HCT116 (cell line): ENCODE measurements at regions not wholly inside any gene's neighbourhood (a gene's known extent, or its start where the extent isn't known, plus 50 kb on each side); places are given as distances from the start of the nearest gene placed in this dataset.

Source experiments
- ATAC-seq: fragments of 200-7000 bp; cut with Tn5 transposase; 2 replicates; pipeline ENCODE4 v1.9.1; 2020; ENCODE audit warnings: mild to moderate bottlenecking, moderate library complexity
- BruUV-seq: library from RNA; stranded (reverse); fragments of 400-500 nt; replicated peaks from 2 replicates; lab custom pipeline; 2021; lab: Mats Ljungman, UMichigan
- CTCF ChIA-PET: fragments of 300-600 bp; sonication (Branson Sonifier 250); formaldehyde crosslinking; loops from one replicate; lab custom pipeline; 2021; ENCODE audit warnings: antibody characterized with exemption; lab: Charles Lee
- POLR2A ChIA-PET: fragments of 300-600, 350-600 bp; sonication (Branson Sonifier 250); formaldehyde crosslinking; loops from one replicate; lab custom pipeline; 2021; ENCODE audit warnings: antibody characterized with exemption; lab: Charles Lee
- RAD21 ChIA-PET, 2 experiments: fragments of 300-600 bp; sonication (Branson Sonifier 250); formaldehyde crosslinking; loops; one replicate each; lab custom pipeline; 2023; ENCODE audit warnings: low total read pairs in 2 of 2; ENCODE audit not compliant: uncharacterized antibody in 2 of 2, unreplicated experiment in 2 of 2, low non-redundant PET in 1 of 2; lab: Charles Lee
- DNase-seq: peaks from one replicate; pipeline ENCODE4 v3.0.0-alpha.2; 2010; ENCODE audit warnings: low read depth, low spot score
- H2AFZ ChIP-seq: fragments of 200-600 bp; shearing (Covaris generic), sonication (generic); 2 replicates; pipeline ENCODE4 v1.6.1; 2017; ENCODE audit warnings: low read depth, mixed run types, mixed read lengths, antibody characterized with exemption, low read length; ENCODE audit not compliant: poor library complexity, severe bottlenecking
- H3K27ac ChIP-seq: 2 replicates; pipeline ENCODE4 v1.5.1; 2012; ENCODE audit warnings: low read depth, low read length
- H3K27me3 ChIP-seq: fragments of 200-600 bp; sonication (generic); 2 replicates; pipeline ENCODE4 v1.6.1; 2016; ENCODE audit warnings: mixed run types, low read length, mixed read lengths; ENCODE audit not compliant: insufficient read depth
- H3K36me3 ChIP-seq, 2 experiments: fragments of 200-500 bp in 1 of 2; fragments of 200-600 bp in 1 of 2; sonication (Bioruptor generic) in 1 of 2; sonication (generic) in 1 of 2; 2 replicates each; pipeline versions ENCODE4 v1.5.1 to v1.6.1; 2014 to 2016; ENCODE audit warnings: low read length in 2 of 2, inconsistent platforms in 1 of 2, mixed read lengths in 1 of 2, mixed run types in 1 of 2; ENCODE audit not compliant: insufficient read depth in 2 of 2, control insufficient read depth in 1 of 2
- H3K4me1 ChIP-seq, 2 experiments: fragments of 200-600 bp in 1 of 2; sonication (generic) in 1 of 2; 2 replicates each; pipeline versions ENCODE4 v1.5.1 to v1.6.1; 2012 to 2017; ENCODE audit warnings: low read length in 2 of 2, inconsistent platforms in 1 of 2, mild to moderate bottlenecking in 1 of 2, mixed read lengths in 1 of 2, mixed run types in 1 of 2, moderate library complexity in 1 of 2; ENCODE audit not compliant: insufficient read depth in 2 of 2, control insufficient read depth in 1 of 2
- H3K4me2 ChIP-seq: fragments of 200-600 bp; sonication (generic); 2 replicates; pipeline ENCODE4 v1.6.1; 2017; ENCODE audit warnings: mixed run types, low read length, mixed read lengths
- H3K4me3 ChIP-seq, 2 experiments: fragments of 200-600 bp in 1 of 2; sonication (generic) in 1 of 2; replicated peaks in 1 of 2; 2 replicates each; pipeline ENCODE4 v1.5.1; 2011 to 2016; ENCODE audit warnings: low read length in 2 of 2, control low read depth in 1 of 2, low read depth in 1 of 2, mild to moderate bottlenecking in 1 of 2, mixed read lengths in 1 of 2, mixed run types in 1 of 2
- H3K79me2 ChIP-seq: fragments of 200-600 bp; sonication (generic); 2 replicates; pipeline ENCODE4 v1.6.1; 2017; ENCODE audit warnings: mild to moderate bottlenecking, mixed run types, low read length, moderate library complexity, mixed read lengths; ENCODE audit not compliant: insufficient read depth
- H3K9ac ChIP-seq: fragments of 200-600 bp; sonication (generic); 2 replicates; pipeline ENCODE4 v1.6.1; 2016; ENCODE audit warnings: low read length, mixed read lengths
- H3K9me2 ChIP-seq: fragments of 200-600 bp; sonication (generic), shearing (Covaris generic); 2 replicates; pipeline ENCODE4 v1.6.1; 2017; ENCODE audit warnings: mixed run types, mild to moderate bottlenecking, moderate library complexity; ENCODE audit not compliant: insufficient read depth
- H3K9me3 ChIP-seq, 2 experiments: fragments of 200-500 bp in 1 of 2; fragments of 200-600 bp in 1 of 2; sonication (Bioruptor generic) in 1 of 2; sonication (generic) in 1 of 2; 2 replicates each; pipeline ENCODE4 v1.6.1; 2014 to 2017; ENCODE audit warnings: low read length in 2 of 2, mixed read lengths in 2 of 2, inconsistent platforms in 1 of 2, low read depth in 1 of 2, mild to moderate bottlenecking in 1 of 2, mixed run types in 1 of 2, moderate library complexity in 1 of 2; ENCODE audit not compliant: control insufficient read depth in 1 of 2, insufficient read depth in 1 of 2
- H4K20me1 ChIP-seq: fragments of 200-600 bp; sonication (generic), shearing (Covaris generic); 2 replicates; pipeline ENCODE4 v1.6.1; 2017; ENCODE audit warnings: mixed run types, mild to moderate bottlenecking, moderate library complexity; ENCODE audit not compliant: insufficient read depth
- CBX3 ChIP-seq: IDR thresholded peaks from 2 replicates; pipeline ENCODE4 v1.6.1; 2012; ENCODE audit warnings: low read depth
- CTCF ChIP-seq, 3 experiments: fragments of 200-600 bp in 1 of 3; sonication (generic) in 1 of 3; IDR thresholded peaks in 2 of 3; conservative IDR thresholded peaks in 1 of 3; 2 replicates each; pipeline ENCODE4 v1.5.1; 2012 to 2017; ENCODE audit warnings: low read depth in 2 of 3, low read length in 2 of 3, antibody characterized with exemption in 1 of 3, borderline replicate concordance in 1 of 3, control low read depth in 1 of 3, mild to moderate bottlenecking in 1 of 3, mixed read lengths in 1 of 3, mixed run types in 1 of 3, moderate library complexity in 1 of 3; ENCODE audit not compliant: insufficient read depth in 1 of 3
- EGR1 ChIP-seq: IDR thresholded peaks from 2 replicates; pipeline ENCODE4 v1.6.1; 2012; ENCODE audit warnings: low read depth
- EZH2 ChIP-seq: fragments of 200-600 bp; sonication (generic); IDR thresholded peaks from 2 replicates; pipeline ENCODE4 v1.6.1; 2017; ENCODE audit warnings: antibody characterized with exemption, mixed run types
- EZH2phosphoT487 ChIP-seq: fragments of 200-600 bp; IDR thresholded peaks from 2 replicates; pipeline ENCODE4 v1.6.1; 2018; ENCODE audit warnings: antibody characterized with exemption, borderline replicate concordance
- FOSL1 ChIP-seq: IDR thresholded peaks from 2 replicates; pipeline ENCODE4 v1.6.1; 2012; ENCODE audit warnings: low read depth
- MAX ChIP-seq: IDR thresholded peaks from 2 replicates; pipeline ENCODE4 v1.6.1; 2012
- POLR2A ChIP-seq: IDR thresholded peaks from 2 replicates; pipeline ENCODE4 v1.7.0; 2011; ENCODE audit warnings: borderline replicate concordance; ENCODE audit not compliant: insufficient read depth, insufficient read length; ENCODE audit errors: extremely low read depth
- SIN3A ChIP-seq: IDR thresholded peaks from 2 replicates; pipeline ENCODE4 v1.6.1; 2012; ENCODE audit warnings: low read depth
- SRF ChIP-seq: IDR thresholded peaks from 2 replicates; pipeline ENCODE4 v1.6.1; 2012; ENCODE audit warnings: low read depth
- YY1 ChIP-seq: IDR thresholded peaks from 2 replicates; pipeline ENCODE4 v1.6.1; 2011; ENCODE audit warnings: low read length, low read depth, moderate library complexity, mild to moderate bottlenecking; ENCODE audit not compliant: insufficient replicate concordance; ENCODE audit errors: extremely low read depth
- intact Hi-C: fragments of 100-400 bp; cut with micrococcal nuclease; formaldehyde crosslinking; loops from 2 replicates; pipeline ENCODE4 v1.10.0; 2022
- TF ChIP-seq, protein P1 (sequence below): IDR thresholded peaks from 2 replicates; pipeline ENCODE4 v1.6.1; 2011; ENCODE audit warnings: mild to moderate bottlenecking, low read length, moderate library complexity; ENCODE audit not compliant: insufficient replicate concordance; ENCODE audit errors: extremely low read depth

- Histone ChIP-seq H3K79me2 (no peaks in the 10 kb centered on the region), H3K4me2 (no peak overlapping the region), H3K27me3 (peaks cover 21% of the 10 kb centered on the region), H3K36me3 (no peaks in the 10 kb centered on the region), H3K9me2 (no peaks in the 10 kb centered on the region), H4K20me1 (no peaks in the 10 kb centered on the region), H3K27ac (no peak overlapping the region), H3K9me3 (no peaks in the 10 kb centered on the region), H2AFZ (no peak overlapping the region), H3K4me3 (no peak overlapping the region), H3K4me1 (no peaks in the 10 kb centered on the region), H3K9ac (no peak overlapping the region)
- ChIA-PET CTCF (no interaction called here), POLR2A (no interaction called here), RAD21 (no interaction called here)
- ATAC-seq, result no peak
- TF ChIP-seq POLR2A, result no peak
- TF ChIP-seq SIN3A, result no peak
- DNase-seq, result no peak
- no TSS peak for BruUV-seq
- intact Hi-C loops, result no loop called here
Observed at GRCh38 chr9:100679834-100680233, 102.0 kb downstream of the CAVIN4 start.

DNA sequence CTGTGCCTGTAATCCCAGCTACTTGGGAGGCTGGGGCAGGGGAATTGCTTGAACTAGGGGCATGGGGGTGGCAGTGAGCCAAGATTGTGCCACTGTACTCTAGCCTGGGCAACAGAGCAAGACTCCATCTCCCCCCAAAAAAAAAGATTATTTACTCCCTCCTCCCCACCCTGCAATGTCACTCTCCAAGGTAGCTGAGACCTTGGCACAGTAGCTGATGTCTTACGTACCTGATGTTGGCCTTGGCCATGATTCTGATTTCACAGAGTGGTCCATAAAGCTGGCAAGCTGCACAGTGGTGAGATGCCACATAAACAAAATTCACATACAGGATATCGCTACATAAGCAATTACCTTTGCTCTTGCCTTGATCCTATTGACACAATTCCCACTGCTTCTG lies 108.5 kb downstream of the CAVIN4 start:
- Histone ChIP-seq H3K9ac (no peak overlapping the region), H3K79me2 (no peaks in the 10 kb centered on the region), H3K4me1 (no peaks in the 10 kb centered on the region), H3K9me3 (no peaks in the 10 kb centered on the region), H3K27me3 (peaks cover 13% of the 10 kb centered on the region), H3K9me2 (no peaks in the 10 kb centered on the region), H3K27ac (no peak overlapping the region), H3K36me3 (no peaks in the 10 kb centered on the region), H4K20me1 (no peaks in the 10 kb centered on the region), H3K4me3 (no peak overlapping the region), H3K4me2 (no peak overlapping the region), H2AFZ (no peak overlapping the region)
- CTCF ChIA-PET, result no interaction called here
- POLR2A ChIA-PET, result no interaction called here
- no TSS peak for BruUV-seq
- intact Hi-C loops, result no loop called here
- RAD21 ChIA-PET, result no interaction called here
- ATAC-seq (no peak), DNase-seq (no peak)
- TF ChIP-seq YY1 (no peak), SRF (no peak), EZH2phosphoT487 (no peak), EZH2 (no peak), CTCF (IDR thresholded peaks at IDR 0.05 in 2 of 3, conservative IDR thresholded peaks at IDR 0.05 in 1 of 3; ENCODE audit: borderline replicate concordance in 1 of 3, insufficient read depth in 1 of 3, low read depth in 2 of 3, low read length in 2 of 3) (no peak), CBX3 (no peak), EGR1 (no peak), FOSL1 (no peak), MAX (no peak), SIN3A (no peak)
- TF ChIP-seq, protein P1, sequence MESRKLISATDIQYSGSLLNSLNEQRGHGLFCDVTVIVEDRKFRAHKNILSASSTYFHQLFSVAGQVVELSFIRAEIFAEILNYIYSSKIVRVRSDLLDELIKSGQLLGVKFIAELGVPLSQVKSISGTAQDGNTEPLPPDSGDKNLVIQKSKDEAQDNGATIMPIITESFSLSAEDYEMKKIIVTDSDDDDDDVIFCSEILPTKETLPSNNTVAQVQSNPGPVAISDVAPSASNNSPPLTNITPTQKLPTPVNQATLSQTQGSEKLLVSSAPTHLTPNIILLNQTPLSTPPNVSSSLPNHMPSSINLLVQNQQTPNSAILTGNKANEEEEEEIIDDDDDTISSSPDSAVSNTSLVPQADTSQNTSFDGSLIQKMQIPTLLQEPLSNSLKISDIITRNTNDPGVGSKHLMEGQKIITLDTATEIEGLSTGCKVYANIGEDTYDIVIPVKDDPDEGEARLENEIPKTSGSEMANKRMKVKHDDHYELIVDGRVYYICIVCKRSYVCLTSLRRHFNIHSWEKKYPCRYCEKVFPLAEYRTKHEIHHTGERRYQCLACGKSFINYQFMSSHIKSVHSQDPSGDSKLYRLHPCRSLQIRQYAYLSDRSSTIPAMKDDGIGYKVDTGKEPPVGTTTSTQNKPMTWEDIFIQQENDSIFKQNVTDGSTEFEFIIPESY, result no peak
